HL-60 (cell line): ENCODE measurements at regions not wholly inside any gene's neighbourhood (a gene's known extent, or its start where the extent isn't known, plus 50 kb on each side); places are given as distances from the start of the nearest gene placed in this dataset.

Source experiments
- DNase-seq, 2 experiments: peaks; one replicate each; pipeline ENCODE4 v3.0.0-alpha.2; 2010 to 2020; ENCODE audit warnings: low read depth in 1 of 2, low spot score in 1 of 2
- H3K27ac ChIP-seq: fragments of 250-450 bp; sonication (Bioruptor Pico); replicated peaks from 2 replicates; pipeline ENCODE4 v1.5.1; 2020; ENCODE audit warnings: mild to moderate bottlenecking, moderate library complexity
- H3K27me3 ChIP-seq: fragments of 250-450 bp; sonication (Bioruptor Pico); 2 replicates; pipeline ENCODE4 v1.5.1; 2021; ENCODE audit warnings: mild to moderate bottlenecking, moderate library complexity; ENCODE audit not compliant: insufficient read depth, poor library complexity, severe bottlenecking
- H3K4me3 ChIP-seq: replicated peaks from 2 replicates; pipeline ENCODE4 v1.5.1; 2011; ENCODE audit warnings: mild to moderate bottlenecking, control low read depth, low read length; ENCODE audit not compliant: insufficient read depth
- CTCF ChIP-seq: IDR thresholded peaks from one replicate; pipeline ENCODE4 v1.5.1; 2011; ENCODE audit warnings: low read length, control low read depth, inconsistent platforms; ENCODE audit not compliant: insufficient read depth
- GABPA ChIP-seq: IDR thresholded peaks from 2 replicates; pipeline ENCODE4 v1.6.1; 2012; ENCODE audit warnings: low read depth
- POLR2AphosphoS5 ChIP-seq: IDR thresholded peaks from 2 replicates; pipeline ENCODE4 v1.6.1; 2012; ENCODE audit warnings: low read depth
- SPI1 ChIP-seq: IDR thresholded peaks from 2 replicates; pipeline ENCODE4 v1.6.1; 2012; ENCODE audit warnings: low read depth, mild to moderate bottlenecking, borderline replicate concordance
- TF ChIP-seq, protein P1 (sequence below): IDR thresholded peaks from 2 replicates; pipeline ENCODE4 v1.6.1; 2012; ENCODE audit warnings: low read depth; ENCODE audit not compliant: insufficient replicate concordance

DNA sequence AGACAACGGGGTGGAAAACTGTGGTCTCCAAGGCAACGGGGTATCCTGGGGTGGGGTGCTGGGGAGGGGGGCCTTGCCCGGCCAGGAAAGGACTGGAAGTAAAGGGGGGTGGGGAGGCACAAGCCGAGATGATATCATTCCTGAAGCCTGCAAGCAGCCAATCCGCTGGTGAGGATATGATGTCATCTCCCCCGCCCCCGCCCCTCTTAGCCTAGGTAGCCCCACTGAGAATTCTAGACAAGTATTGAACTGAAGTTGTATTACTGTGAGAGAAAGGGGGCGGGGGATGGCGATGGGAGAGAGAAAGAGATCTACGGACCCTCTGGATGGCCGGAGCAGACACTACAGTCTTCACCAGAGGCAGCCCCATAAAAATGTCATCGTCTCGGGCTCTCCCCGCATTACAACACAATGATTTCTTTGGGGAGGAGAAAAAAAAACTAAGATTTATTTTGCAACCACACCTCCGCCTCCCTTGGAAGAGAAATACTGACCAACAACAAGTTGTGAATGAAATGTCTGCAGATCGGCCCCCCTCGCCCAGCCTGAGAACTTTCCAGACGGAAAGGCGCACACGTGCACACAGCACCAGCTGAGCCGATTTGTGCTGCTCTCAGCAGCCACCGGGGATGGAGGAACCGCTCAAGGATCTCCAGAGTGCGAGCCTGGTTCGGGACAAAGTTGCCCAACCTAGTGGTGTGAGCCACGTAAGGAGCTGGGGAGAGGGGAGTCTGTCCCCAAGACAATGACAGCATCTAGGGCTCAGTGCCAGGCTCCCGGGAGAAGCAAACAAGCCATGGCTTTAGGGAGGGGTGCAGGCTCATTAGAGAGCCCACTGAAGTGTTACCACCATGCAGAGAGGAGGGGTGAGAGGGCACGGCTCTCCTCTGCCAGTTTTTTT, 222.1 kb downstream of the SOX9 start:
- TF ChIP-seq GABPA (no peak), POLR2AphosphoS5 (no peak), SPI1 (no peak), CTCF (no peak)
- TF ChIP-seq, protein P1, sequence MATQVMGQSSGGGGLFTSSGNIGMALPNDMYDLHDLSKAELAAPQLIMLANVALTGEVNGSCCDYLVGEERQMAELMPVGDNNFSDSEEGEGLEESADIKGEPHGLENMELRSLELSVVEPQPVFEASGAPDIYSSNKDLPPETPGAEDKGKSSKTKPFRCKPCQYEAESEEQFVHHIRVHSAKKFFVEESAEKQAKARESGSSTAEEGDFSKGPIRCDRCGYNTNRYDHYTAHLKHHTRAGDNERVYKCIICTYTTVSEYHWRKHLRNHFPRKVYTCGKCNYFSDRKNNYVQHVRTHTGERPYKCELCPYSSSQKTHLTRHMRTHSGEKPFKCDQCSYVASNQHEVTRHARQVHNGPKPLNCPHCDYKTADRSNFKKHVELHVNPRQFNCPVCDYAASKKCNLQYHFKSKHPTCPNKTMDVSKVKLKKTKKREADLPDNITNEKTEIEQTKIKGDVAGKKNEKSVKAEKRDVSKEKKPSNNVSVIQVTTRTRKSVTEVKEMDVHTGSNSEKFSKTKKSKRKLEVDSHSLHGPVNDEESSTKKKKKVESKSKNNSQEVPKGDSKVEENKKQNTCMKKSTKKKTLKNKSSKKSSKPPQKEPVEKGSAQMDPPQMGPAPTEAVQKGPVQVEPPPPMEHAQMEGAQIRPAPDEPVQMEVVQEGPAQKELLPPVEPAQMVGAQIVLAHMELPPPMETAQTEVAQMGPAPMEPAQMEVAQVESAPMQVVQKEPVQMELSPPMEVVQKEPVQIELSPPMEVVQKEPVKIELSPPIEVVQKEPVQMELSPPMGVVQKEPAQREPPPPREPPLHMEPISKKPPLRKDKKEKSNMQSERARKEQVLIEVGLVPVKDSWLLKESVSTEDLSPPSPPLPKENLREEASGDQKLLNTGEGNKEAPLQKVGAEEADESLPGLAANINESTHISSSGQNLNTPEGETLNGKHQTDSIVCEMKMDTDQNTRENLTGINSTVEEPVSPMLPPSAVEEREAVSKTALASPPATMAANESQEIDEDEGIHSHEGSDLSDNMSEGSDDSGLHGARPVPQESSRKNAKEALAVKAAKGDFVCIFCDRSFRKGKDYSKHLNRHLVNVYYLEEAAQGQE: no peak
- Histone ChIP-seq H3K4me3 (no peak overlapping the region), H3K27ac (no peak overlapping the region), H3K27me3 (no peaks in the 10 kb centered on the region)
- DNase-seq: no peak

DNA sequence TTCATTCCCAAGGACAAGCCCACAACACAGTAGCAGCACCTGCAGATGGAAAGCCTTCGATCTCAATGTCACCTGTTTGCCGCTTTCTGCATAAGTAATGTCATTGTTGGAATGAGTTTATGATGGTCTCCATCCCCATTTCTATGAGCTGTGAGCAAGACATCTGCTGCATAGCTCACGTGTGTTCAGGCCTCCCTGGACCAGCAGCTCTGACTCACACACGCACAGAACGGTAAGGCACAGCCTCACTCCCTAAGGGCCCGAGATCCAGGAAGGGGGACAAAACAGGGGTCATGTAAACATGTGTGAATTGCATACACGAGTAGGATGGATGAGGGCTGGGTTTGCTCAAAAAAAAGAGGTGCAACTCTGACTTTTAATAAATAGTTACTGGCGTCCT, 223.1 kb downstream of the SOX9 start:
- H3K27ac ChIP-seq: no peak overlapping the region
- TF ChIP-seq GABPA (no peak), CTCF (no peak), SPI1 (no peak), POLR2AphosphoS5 (no peak)
- TF ChIP-seq, protein P1: no peak
- no peaks in the 10 kb centered on the region for H3K27me3 ChIP-seq
- no peak for DNase-seq
- H3K4me3 ChIP-seq: no peak overlapping the region

- DNase-seq: no peak
- TF ChIP-seq SPI1 (no peak), CTCF (no peak), POLR2AphosphoS5 (no peak), GABPA (no peak)
- TF ChIP-seq, protein P1: no peak
- Histone ChIP-seq H3K27ac (no peak overlapping the region), H3K27me3 (no peaks in the 10 kb centered on the region), H3K4me3 (no peak overlapping the region)
These were observed 223.8 kb downstream of the SOX9 start for GRCh38 chr17:72344613-72345012.
